ENCODE measurements at regions not wholly inside any gene's neighbourhood (a gene's known extent, or its start where the extent isn't known, plus 50 kb on each side); places are given as distances from the start of the nearest gene placed in this dataset.
"Not testable (repeated sequence)": the region's sequence is repeated elsewhere in the genome, so short reads cannot be mapped to it uniquely, and the experiment has no call there.

GRCh38 chr9:94033383-94033782 is 50.9 kb upstream of the PTPDC1 start:
- no peak for DNase-seq (ENCODE audit: low read depth)

DNA sequence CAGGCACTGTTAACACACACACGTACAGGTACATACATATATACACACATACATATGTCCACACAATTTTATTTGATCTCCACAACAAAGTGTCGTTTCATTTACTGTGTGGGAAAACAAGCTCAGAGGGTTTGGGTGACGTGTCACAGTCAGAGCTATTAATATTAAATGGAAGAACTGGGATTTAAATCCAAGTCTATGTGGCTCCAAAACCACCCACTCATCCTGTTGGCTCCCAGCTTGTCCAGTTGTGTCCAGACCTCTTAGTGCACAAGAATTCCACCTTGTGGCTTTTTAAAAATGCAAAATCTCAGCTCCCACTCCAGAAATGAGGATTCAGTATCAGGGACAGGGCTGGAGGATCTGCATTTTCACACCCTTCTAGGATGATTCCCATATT is 52.3 kb upstream of the PTPDC1 start:
- no peak for DNase-seq (ENCODE audit: low read depth)

- no peak for DNase-seq (ENCODE audit: low read depth)
Measured at GRCh38 chr9:94031380-94031779, 52.9 kb upstream of the PTPDC1 start.

DNA sequence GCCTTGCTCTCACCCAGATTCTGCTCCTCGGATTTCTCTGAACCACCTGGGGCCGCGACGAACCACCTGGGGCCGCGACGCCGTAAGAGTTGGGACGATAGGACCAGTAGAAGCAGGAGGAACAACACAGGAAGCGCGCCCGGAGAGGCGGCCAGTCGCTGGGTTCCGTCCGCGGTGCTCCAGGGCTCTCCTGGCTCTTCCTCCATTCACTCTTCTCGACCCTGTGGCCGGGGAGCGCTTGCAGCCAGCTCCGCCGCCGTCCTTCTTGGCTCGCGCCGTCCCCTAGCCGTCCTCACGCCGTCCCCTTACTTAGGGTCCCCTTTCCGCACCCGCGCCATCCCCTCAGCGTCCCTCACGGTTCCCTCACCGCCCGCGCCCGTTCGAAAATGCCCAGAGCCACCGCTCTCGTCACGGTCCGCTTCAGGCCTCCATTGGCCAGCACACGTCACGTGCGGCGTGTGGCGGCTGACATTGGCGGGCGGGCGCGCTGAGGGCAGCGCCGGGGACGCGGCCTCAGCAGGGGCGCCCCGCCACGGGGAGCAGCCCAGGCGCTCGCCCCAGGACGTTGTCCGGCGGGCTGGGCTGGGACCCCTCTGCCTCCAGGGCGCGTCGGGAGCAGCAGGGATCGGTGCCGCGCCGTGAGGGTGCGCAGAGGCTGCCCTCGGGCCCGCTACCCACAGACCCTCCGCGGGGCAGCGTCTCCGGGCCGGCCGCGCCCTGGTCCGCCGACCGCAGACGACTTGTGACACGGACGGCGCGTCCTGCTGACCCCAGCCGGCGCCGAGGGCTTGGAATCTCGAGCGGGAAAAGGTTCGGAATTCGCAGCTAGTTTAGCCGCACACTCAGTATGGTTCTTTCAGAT is 53.7 kb upstream of the PTPDC1 start:
- DNase-seq (ENCODE audit: low read depth), result peak; percentile 41

DNA sequence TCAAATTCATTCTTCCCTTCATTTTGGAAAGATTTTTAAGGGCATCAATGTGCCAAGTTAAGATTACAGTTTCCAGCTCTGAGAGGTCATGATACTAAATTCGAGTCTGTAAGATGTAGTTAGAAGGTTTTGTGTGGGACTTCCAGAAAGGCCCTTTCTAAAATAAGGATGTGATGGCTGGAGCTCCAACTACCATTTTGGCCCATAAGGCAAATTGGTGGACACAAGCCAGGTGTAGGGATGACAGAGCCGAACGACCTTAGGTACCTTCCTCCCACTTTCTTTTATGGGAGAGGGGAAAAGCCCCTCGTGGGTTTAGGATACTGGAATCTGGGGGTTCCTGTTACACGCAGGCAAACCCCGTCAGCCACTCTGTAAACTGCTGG is 54.3 kb upstream of the PTPDC1 start:
- no peak for DNase-seq (ENCODE audit: low read depth)

DNA sequence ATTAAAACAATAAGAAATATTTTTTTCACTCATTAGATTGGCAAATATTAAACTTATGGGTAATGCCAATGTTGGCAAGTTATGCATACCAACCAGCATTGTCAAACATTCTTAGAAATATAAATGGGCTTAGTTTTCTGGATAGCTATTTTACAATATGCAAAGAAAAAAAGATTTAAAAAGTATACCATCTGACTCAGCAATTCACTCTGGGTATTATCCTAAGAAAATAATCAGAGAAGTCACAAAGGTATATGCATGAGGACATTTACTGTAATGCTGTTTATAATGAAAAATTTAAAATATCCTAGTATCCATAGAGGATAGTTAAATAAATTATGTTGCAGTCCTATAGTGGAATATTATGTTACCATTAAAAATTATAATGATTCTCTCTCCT is 57.4 kb upstream of the PTPDC1 start:
- no peak for DNase-seq (ENCODE audit: low read depth)

DNA sequence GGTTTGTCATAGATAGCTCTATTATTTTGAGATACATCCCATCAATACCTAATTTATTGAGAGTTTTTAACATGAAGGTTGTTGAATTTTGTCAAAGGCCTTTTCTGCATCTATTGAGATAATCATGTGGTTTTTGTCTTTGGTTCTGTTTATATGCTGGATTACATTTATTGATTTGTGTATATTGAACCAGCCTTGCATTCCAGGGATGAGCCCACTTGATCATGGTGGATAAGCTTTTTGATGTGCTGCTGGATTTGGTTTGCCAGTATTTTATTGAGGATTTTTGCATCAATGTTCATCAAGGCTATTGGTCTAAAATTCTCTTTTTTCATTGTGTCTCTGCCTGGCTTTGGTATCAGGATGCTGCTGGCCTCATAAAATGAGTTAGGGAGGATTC is 61.8 kb upstream of the PTPDC1 start:
- not testable (repeated sequence) for DNase-seq (ENCODE audit: low read depth)

- DNase-seq (ENCODE audit: low read depth), result not testable (repeated sequence)
Measured at GRCh38 chr9:94020836-94021235, 63.4 kb upstream of the PTPDC1 start.

GRCh38 chr9:94018628-94019027 is 63.5 kb upstream of the BARX1 start:
- DNase-seq (ENCODE audit: low read depth), result no peak

- no peak for DNase-seq (ENCODE audit: low read depth)
Measured at GRCh38 chr9:94017939-94018531, 62.9 kb upstream of the BARX1 start.

DNA sequence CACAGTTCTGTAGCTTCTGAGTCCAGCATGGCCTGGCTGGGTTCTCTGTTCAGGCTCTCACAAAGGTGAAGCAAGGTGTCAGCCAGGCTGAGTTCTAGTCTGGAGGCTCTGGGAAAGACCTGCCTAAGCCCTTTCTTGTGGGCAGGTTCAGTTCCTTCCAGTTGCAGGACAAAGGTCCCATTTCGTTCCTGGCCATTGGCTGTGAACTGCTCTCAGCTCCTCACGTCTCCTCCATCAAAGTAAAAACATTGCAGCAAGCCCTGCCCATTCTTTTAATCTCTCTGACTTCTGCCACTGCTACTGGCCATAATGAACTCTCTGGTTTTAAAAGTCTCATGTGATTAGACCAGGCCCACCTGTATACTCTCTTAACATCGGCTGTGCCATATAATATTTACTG is 61.6 kb upstream of the BARX1 start:
- no peak for DNase-seq (ENCODE audit: low read depth)

DNA sequence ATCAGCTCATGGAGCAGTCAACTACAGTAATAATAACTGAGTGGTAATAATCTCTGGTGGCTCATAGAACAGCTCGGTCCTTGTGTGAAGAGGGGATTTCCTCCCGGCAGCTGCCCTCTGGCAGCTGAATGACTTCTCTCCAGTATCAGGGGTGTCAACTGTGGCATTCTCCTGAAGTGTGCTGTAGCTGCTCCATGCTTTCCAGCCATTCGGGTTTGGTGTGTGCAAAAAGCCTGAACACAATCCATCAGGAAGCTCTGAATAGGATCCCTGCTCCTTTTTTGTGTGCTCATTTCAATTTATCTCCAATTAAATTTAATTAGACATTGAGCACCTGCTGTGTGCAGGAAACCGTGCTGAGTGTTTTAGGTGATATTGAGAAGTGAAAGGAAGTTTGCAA is 59.8 kb upstream of the BARX1 start:
- DNase-seq (ENCODE audit: low read depth), result no peak

DNA sequence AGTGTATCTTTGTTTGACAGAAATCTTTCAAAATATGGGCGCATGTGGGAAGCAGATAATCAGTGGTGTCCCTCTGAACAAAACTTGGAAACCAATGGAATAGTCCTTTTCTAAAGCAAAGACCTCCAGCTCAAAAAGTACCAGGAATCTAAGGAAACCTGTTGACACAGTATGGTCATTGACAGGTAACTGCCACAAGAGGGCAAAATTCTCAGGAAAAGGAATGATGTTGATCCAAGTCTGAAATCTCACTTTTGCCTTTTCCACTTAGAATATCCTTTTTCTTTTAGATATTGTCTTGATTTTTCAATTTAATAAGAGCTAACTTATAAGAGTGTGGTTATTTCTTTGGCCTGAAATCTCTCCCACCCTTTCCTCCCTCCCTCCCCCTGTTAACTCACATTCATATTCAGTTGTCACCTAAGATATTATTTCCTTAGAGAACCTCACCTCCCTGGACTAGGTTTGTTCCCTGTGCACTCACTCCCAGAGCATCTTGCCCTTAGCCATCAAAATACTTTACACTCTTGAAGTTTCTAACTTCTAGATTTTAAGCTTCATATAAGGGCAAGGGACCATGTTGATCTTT is 59.0 kb upstream of the BARX1 start:
- no peak for DNase-seq (ENCODE audit: low read depth)

DNA sequence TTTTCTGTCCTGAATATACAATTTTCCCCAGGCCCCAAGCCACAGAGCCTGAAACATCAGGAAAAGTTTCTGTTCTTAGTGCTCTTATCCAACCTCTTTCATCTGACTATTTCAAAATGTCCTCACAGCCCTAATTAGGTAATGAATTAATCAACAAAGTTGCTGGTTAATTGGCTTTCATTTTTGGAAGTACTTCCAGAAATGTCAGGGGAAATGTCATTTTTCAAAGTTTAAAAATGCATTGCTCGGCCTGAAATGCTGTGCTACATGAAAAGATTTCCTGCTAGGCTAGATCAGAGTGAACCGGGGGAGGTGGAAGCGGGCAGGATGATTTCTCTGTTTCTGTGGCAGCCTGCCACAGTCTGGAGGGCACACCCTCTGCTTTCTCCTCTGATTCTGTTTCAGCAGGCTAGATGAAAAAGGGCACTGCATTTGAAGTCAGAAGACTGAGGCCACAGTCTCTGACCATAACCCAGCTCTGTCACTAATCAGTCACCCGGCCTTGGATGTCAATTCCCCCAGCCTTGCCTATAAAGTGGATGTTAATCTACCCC is 55.9 kb upstream of the BARX1 start:
- DNase-seq (ENCODE audit: low read depth), result no peak

DNA sequence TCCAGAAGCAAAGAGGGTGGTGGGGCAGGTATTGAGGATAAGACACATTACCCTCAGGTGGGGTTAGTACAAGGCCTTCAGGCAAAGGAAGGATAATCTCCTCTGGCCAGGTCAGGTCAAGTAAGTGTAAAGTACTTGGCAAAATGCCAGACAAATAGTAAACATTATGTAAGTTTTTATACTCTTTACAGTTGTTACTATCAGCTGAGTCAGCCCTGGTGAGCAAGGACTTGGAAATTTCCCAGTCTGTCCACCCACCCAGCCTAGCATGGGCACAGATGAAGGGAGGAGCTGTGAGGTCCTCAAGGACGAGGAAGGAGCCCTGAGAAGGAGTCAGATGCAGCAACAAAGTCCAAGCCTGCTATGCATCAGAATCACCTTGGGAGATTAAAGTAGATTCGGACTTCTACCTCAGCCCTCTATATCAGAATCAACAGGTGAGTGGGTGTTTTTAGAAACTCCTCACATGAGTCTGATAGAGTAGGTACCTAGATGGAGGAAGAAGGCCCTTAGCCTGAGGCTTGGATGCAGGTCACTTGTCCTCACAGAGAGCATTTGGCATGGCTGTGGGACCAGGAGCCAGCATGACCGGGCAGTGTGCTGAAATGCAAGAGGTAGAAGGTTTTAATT is 50.2 kb upstream of the BARX1 start:
- no peak for DNase-seq (ENCODE audit: low read depth)

All from CMK (cell line).